ENCODE measurements at regions not wholly inside any gene's neighbourhood (a gene's known extent, or its start where the extent isn't known, plus 50 kb on each side); places are given as distances from the start of the nearest gene placed in this dataset.
"Not testable (repeated sequence)": the region's sequence is repeated elsewhere in the genome, so short reads cannot be mapped to it uniquely, and the experiment has no call there.

DNA sequence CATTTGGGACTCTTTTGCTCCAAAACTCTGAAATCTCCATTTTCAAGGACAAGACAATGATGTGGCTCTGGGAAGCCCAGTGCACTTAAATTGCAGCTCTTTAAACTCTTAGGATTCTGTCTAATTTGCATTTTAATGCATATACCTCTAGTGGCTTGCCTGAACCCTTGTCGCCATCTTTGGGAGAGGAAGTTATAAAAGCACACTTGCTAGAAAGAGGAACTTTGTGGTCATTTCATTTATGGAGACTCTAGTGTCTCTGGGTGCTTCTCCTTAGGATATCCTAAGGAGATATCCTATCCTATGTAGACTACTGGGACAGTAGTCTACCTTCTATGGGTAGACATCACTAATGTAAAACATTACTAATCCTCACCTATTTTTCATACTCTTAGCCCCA lies 77.3 kb upstream of the SLC1A3 start:
- Histone ChIP-seq H3K27me3 (ENCODE audit: control insufficient read depth, insufficient read depth, low read length) (no peaks in the 10 kb centered on the region), H3K36me3 (replicated peaks; ENCODE audit: control insufficient read depth, insufficient read depth, low read length) (no peaks in the 10 kb centered on the region), H3K4me3 (ENCODE audit: insufficient read depth, low read depth, low read length) (no peak overlapping the region)
- no peak for DNase-seq

DNA sequence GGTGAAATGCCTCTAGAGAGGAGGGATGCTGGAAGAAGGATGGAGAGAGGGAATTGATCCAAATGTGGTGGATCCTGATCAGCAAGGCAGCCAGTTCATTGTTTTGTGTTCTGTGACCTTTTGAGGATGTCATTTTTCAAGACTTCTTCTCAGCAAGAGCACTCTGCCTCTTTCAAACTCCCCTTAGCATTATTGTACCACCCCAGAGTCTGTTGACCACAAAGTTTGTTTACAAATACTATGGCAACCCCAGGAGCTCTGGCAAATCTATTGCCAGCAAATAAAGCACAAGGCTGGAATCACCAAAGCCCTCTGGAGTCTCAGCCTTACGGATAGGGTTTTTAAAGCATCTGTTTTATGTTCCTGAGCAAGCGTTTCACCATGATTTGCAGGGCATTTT lies 76.2 kb upstream of the SLC1A3 start:
- no peaks in the 10 kb centered on the region for H3K27me3 ChIP-seq (ENCODE audit: control insufficient read depth, insufficient read depth, low read length)
- H3K36me3 ChIP-seq (replicated peaks; ENCODE audit: control insufficient read depth, insufficient read depth, low read length) = no peaks in the 10 kb centered on the region
- DNase-seq = no peak
- no peak overlapping the region for H3K4me3 ChIP-seq (ENCODE audit: insufficient read depth, low read depth, low read length)

DNA sequence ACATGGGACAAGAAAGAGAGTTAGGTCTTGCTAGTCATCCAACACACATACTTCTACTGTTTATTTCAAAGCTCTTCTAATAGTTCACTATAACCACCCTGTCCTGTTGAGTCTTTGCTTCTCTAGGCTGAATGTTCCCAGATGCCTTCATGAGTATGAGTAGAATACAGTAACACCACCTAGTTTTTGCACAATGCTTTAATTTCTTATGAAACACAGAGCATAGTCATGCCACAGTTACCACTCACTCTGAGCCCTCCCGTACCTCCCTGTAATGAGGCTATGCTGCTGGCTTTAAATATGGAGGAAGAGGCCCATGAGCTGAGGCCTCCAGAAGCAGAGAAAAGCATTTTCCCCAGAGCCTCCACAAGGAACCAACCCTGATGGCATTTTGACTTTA lies 75.0 kb upstream of the SLC1A3 start:
- Histone ChIP-seq H3K27me3 (ENCODE audit: control insufficient read depth, insufficient read depth, low read length) (no peaks in the 10 kb centered on the region), H3K4me3 (ENCODE audit: insufficient read depth, low read depth, low read length) (no peak overlapping the region), H3K36me3 (replicated peaks; ENCODE audit: control insufficient read depth, insufficient read depth, low read length) (no peaks in the 10 kb centered on the region)
- DNase-seq = no peak

DNA sequence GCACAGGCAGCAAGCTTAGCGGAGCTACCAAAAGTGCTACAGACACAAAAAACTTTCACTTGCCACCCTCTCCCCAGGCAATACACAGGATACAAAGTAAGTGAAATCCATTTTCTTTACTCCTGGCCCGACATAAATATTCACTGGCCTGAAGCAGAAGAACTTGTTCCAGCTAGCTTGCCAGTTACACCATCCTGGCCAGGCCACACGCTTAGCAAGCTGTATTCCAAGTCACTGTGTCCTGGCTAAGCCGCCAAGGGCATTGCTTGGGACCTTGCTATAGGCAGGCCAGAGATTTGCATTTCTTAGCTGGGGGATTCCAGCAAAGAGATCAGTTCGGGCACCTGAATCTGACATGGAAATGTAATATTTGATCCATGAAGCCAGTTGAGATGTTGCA lies 71.0 kb upstream of the SLC1A3 start:
- H3K4me3 ChIP-seq (ENCODE audit: insufficient read depth, low read depth, low read length) = no peak overlapping the region

DNA sequence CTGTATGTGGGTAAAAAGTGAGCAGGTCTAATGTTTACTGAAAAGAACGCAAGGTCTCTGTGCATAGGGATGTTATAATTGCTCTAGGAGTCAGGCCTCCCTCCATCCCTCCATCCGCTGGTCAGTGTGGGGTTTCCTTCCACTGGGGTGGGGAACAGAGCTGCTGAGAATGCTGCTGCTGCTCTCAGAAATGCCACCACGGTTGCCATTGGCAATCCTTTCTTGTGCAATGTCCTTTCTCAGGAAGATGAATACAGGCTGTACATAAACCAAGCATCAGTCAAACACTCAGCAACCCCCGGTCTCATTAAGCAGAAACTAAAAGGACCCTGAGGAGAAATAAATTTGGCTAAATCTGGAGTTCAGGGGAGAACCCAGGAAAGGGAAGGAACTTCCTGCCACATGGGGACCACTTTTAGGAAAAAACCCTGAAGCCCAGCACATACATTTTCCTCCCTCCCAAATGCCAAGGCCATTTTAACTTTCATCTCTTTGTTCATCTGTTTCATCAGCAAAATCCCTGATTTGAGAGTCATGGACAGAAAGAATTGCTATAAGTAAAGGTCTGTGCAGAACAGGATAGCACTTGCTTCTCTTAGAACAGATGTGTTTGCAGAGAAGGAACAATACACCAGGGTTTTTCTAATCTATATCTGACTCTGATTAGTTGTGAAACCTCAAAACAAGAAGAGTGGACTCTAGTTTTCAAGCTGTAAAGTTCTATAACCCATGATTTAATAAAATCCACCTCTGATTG lies 70.4 kb upstream of the SLC1A3 start:
- no peaks in the 10 kb centered on the region for H3K27me3 ChIP-seq (ENCODE audit: control insufficient read depth, insufficient read depth, low read length)
- no peak for DNase-seq
- H3K36me3 ChIP-seq (replicated peaks; ENCODE audit: control insufficient read depth, insufficient read depth, low read length) = no peaks in the 10 kb centered on the region
- no peak overlapping the region for H3K4me3 ChIP-seq (ENCODE audit: insufficient read depth, low read depth, low read length)

More for the DNA sequence above, 71.0 kb upstream of the SLC1A3 start:
- Histone ChIP-seq H3K36me3 (replicated peaks; ENCODE audit: control insufficient read depth, insufficient read depth, low read length) (no peaks in the 10 kb centered on the region), H3K27me3 (ENCODE audit: control insufficient read depth, insufficient read depth, low read length) (no peaks in the 10 kb centered on the region)
- no peak for DNase-seq

DNA sequence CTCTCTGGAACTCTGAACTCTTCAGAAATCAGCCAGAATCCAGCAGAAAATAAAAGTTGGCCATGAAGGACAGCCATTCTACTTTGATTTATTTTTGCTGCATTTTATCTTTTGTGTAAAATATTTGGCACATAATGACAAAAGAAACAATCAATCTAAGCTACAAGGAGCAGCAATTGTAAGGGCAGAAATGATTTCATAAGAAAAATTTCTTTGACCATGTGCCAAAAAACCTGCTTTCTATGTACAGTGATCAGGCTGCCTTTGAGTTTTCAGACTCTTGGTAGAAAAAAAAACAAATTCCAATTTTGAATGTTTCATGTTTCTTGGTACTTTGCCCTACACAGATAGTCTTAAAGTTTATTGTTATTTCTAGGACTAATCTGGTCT lies 69.8 kb upstream of the SLC1A3 start:
- H3K36me3 ChIP-seq (replicated peaks; ENCODE audit: control insufficient read depth, insufficient read depth, low read length) = no peaks in the 10 kb centered on the region
- no peaks in the 10 kb centered on the region for H3K27me3 ChIP-seq (ENCODE audit: control insufficient read depth, insufficient read depth, low read length)
- no peak for DNase-seq
- no peak overlapping the region for H3K4me3 ChIP-seq (ENCODE audit: insufficient read depth, low read depth, low read length)

DNA sequence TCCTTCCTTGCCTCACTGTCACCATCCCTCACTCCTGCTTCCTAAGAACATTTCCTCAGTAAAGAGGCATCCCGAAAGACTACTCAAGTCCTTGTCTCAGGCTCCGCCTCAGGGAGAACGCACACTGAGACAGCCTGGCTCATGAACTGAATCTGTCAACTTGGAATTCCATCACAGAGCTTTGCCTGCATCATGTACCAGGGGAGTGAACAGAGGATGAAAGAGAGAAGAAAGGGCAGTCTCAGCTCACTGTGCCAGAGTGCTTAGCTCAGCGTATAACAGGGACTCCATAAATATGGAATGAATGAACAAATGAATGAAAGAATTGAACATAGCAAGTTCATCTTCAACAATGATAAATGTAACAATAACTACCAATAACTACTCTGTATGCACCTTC lies 68.7 kb upstream of the SLC1A3 start:
- no peak for DNase-seq
- no peak overlapping the region for H3K4me3 ChIP-seq (ENCODE audit: insufficient read depth, low read depth, low read length)
- H3K27me3 ChIP-seq (ENCODE audit: control insufficient read depth, insufficient read depth, low read length) = no peaks in the 10 kb centered on the region
- H3K36me3 ChIP-seq (replicated peaks; ENCODE audit: control insufficient read depth, insufficient read depth, low read length) = no peaks in the 10 kb centered on the region

DNA sequence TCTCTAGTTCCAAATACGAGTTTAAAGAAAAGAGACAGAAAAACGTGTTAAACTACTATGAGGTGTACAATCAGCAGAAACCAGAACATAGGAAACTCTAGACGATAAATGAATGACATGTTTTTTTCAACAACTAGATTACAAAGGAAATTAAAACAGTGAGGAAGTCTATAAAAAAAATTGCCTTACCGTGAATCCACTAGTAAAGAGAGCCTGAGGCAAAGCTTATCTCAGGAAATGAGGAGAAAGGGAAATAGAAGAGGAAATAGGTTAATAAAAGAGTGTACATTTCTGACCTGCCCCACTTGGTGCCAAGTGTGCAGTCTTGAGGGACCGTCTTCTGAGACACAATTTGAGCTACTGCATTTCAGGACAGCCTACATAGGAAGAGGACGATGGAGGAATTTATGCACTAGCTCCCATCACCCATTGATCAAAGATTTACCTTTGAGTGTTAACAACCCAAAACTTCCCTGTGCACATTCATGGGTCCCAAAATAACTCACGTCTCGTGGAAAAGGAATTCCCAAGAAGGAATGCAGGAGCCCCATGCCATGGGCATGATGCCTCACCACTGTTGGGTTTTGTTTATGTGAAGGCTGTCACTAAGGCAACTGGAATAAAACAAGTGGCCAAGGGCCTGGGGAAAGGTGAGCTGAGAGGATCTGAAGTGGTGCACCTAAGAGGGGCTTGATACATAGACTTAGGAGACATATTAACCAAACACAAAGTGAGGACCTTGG lies 53.6 kb upstream of the SLC1A3 start:
- Histone ChIP-seq H3K36me3 (replicated peaks; ENCODE audit: control insufficient read depth, insufficient read depth, low read length) (no peaks in the 10 kb centered on the region), H3K27me3 (ENCODE audit: control insufficient read depth, insufficient read depth, low read length) (no peaks in the 10 kb centered on the region), H3K4me3 (ENCODE audit: insufficient read depth, low read depth, low read length) (no peak overlapping the region)
- no peak for DNase-seq

DNA sequence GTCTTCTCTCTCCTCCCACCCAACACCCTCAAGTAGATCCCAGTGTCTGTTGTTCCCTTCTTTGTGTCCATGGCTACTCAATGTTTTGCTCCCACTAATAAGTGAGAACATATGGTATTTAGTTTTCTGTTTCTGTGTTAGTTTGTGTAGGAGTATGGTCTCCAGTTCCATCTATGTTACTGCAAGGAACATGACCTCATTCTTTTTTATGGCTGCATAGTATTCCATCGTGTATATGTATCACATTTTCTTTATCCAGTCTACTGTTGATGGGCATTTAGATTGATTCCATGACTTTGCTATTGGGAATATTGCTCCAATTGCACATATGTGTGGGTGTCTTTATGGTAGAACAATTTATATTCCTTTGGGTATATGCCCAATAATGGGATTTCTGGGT lies 51.4 kb upstream of the SLC1A3 start:
- not testable (repeated sequence) for DNase-seq; H3K36me3 ChIP-seq (replicated peaks; ENCODE audit: control insufficient read depth, insufficient read depth, low read length); H3K4me3 ChIP-seq (ENCODE audit: insufficient read depth, low read depth, low read length); H3K27me3 ChIP-seq (ENCODE audit: control insufficient read depth, insufficient read depth, low read length)

Data from H7 (cell line).